ENCODE measurements at regions not wholly inside any gene's neighbourhood (a gene's known extent, or its start where the extent isn't known, plus 50 kb on each side); places are given as distances from the start of the nearest gene placed in this dataset.

- DNase-seq: no peak
Observed at GRCh38 chr15:29360152-29360551, 90.5 kb upstream of the NSMCE3 start.

DNA sequence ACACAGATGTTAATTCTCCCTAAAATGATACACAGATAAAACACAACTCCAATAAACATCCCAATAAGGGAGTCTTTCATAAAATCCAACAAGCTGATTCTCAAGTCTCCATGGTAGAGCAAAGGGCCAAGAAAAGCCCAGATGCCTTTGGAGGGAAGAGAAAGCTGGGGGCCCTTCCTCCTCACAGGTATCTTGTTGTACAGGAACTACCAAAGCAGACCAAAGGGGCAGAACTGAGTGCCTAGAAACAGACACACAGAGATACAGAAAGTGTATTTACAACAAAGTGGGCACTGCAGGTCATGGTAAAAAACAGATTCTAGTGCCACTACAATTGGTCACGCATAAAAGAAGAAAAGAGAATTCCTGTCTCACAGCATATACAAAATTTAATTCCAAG is 87.2 kb upstream of the NSMCE3 start:
- no peak for DNase-seq

- no peak for DNase-seq
Observed at GRCh38 chr15:29355477-29355876, 85.9 kb upstream of the NSMCE3 start.

GRCh38 chr15:29352402-29352801 is 82.8 kb upstream of the NSMCE3 start:
- no peak for DNase-seq

DNA sequence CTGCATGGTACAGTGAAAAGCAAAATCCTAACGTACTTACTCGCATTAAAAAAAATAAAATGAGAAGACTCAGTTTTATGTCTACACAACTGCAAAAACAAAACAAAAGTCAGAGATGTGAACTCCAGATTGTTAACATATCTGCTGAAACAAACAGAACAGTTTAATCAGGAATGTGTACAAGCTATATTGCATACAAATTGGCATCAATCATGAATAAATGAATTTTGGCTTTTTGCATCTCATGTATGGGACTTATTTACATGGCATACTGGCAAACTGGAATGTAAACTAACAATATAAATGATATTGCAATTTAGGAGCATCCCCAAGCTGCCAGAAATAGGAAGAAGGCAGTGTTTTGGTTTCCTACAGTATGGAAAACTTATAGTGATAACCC is 79.6 kb upstream of the NSMCE3 start:
- no peak for DNase-seq

DNA sequence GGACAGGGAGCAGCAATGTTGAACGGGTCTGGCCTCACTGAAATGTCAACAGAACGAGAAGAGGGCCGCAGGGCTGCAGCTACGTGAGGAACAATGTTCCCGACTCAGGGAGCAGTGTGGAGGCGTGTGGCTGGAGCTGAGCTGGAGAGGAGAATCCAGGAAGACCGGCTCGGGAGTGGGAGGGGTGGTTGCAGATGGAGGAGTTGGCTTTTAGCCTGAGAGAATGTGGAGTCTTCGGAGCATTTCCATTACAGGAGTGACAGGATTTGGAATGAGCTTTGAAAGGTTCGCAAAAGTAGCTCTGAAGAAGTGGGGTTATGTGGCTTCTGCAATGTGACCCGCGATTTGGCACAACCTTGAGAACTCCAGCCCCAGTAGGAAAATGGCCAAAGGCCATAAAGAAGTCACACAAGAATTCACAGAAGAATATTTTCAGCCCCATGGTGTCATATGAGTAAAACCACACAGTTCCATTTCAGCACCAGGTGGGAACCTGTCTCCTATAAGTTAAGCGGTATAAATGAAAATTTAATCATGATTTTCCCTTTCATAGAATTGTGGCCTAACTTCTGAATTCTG is 78.8 kb upstream of the NSMCE3 start:
- peak in 1 of 14 donors; percentile 18 for DNase-seq

DNA sequence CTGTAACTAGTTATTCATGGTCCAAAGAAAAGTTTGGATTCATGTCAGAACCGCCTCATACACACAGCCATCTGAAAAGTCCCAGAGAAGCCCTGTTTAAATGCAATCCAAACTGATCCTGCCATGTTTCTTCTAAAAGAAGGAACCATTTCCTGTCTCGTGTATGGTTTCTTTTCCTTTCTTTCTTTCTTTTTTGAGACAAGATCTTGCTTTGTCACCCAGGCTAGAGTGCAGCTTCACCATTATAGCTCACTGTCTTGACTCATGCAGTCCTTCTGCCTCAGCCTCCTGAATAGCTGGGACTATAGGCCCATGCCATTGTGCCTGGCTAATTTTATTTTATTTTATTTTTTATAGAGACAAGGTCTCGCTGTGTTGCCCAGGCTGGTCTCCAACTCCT is 77.4 kb upstream of the NSMCE3 start:
- DNase-seq: no peak

- DNase-seq: no peak
Observed at GRCh38 chr15:29345549-29346525, 76.2 kb upstream of the NSMCE3 start.

GRCh38 chr15:29344474-29344873 is 74.9 kb upstream of the NSMCE3 start:
- DNase-seq: no peak

DNA sequence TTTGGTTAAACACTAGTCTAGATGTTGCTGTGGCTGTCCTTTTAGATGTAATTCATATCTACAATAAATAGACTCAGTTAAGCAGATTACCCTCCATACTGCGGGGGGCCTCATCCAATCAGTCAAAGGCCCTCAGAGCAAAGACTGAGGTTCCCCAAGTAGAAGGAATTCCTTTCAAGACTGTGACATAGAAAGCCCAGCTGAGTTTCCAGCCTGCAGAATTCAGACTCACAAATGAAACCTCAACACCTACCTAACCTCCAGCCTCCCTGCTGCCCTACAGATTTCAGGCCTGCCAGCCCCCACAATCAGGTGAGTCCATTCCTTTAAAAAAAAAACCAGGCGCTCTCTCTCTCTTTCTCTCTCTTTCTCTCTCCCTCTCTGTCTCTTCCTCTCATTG is 73.6 kb upstream of the NSMCE3 start:
- DNase-seq: no peak

DNA sequence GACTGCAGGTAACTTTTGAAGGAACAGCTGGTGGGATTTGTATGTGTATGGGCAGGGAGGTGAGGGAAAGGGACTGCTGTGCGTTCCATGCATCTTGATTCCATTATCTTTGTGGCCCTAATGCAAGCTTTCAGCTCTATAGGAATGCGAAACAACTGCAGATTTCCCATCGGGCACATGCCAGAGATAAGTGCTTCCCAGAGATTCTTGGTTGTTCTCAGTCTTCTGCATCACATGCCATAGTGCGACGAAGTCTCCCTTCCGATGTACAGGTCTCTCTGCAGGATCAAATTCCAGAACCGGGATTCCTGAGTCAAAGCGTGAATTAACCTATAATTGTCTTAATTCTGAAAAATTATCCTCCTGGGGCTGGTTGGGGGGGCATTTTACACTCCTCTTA is 72.6 kb upstream of the NSMCE3 start:
- no peak for DNase-seq

- DNase-seq: no peak
Observed at GRCh38 chr15:29337156-29337959, 67.7 kb upstream of the NSMCE3 start.

GRCh38 chr15:29334544-29334943 is 64.9 kb upstream of the NSMCE3 start:
- DNase-seq: no peak

GRCh38 chr15:29333261-29333660 is 63.6 kb upstream of the NSMCE3 start:
- DNase-seq: no peak

GRCh38 chr15:29331669-29332068 is 62.0 kb upstream of the NSMCE3 start:
- DNase-seq: no peak

DNA sequence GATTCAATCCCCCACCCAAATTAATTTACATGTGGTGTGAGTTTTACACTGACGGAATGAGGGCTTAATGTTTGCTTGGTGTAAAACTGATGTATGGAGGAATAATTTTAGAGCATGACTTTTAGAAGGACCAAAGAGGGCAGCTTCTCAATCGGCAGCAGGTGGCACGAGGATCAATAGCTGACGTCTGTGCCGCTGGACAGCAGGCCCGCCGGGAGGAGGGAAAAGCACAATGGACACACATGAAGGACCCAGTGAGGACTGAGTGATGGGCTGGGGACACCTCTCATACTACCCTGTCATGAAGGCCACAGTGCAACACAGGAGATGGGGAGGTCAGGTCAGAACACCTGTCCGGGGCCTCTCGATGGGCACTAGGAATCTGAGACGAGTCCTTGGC is 61.4 kb upstream of the NSMCE3 start:
- DNase-seq: no peak

- no peak for DNase-seq
Observed at GRCh38 chr15:29324746-29325145, 55.1 kb upstream of the NSMCE3 start.

DNA sequence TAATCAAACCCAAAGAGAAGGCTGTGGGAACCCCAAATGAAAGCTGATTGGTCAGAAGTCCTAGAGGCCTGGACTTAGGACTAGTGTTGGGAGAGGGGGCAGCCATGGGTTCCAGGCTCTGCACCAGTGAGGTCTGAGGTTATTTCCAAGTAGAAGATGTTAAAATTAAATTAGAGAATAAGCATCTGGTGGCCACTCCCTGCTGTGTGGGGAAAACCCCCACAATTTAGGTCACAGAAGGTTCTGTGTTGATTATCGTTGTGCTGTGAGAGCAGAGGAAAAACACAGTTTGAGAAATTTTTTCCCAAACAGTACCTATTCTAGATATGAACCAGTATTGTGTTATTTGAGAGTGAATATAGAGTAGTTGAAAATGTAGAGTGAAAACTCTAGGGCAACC is 53.9 kb upstream of the NSMCE3 start:
- no peak for DNase-seq

- DNase-seq: no peak
Observed at GRCh38 chr15:29322415-29322814, 52.8 kb upstream of the NSMCE3 start.

GRCh38 chr15:29320420-29320819 is 50.8 kb upstream of the NSMCE3 start:
- DNase-seq: no peak

DNA sequence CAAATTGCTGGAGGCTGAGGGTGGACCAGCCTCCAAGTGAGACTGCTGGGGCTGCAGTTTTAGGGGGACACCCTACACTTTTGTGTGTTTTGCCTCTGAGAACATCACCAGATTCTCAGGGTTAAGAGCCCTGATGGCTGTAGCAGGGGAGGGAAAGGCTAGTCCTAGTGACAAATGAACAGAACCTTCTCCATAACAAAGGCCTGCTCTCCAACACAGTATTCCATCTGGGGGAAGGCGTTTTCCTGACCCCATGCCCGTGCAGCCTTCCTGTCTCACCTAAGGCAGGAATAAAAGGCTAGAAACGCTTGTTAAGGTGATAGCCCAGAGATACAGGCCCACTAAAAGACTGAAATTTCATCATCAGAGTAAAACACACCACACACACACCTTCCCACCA is 50.2 kb upstream of the NSMCE3 start:
- no peak for DNase-seq

All from C1 segment of cervical spinal cord (tissue), 14 donors.